Gastrocnemius medialis (tissue), 4 donors: ENCODE measurements at regions not wholly inside any gene's neighbourhood (a gene's known extent, or its start where the extent isn't known, plus 50 kb on each side); places are given as distances from the start of the nearest gene placed in this dataset.

Source experiments
- ATAC-seq, 2 donors: fragments of 150-250 bp; one replicate each; pipeline ENCODE4 v1.9.1; 2016
- DNase-seq, 2 donors: peaks; one replicate each; pipeline ENCODE4 v3.0.0-alpha.2; 2019
- H3K27ac ChIP-seq, 4 donors: fragments of 200-600 bp; sonication (generic); 1 replicate in 1 of 4; 2 replicates in 3 of 4; pipeline ENCODE4 v1.5.1; 2016 to 2018; ENCODE audit warnings: mild to moderate bottlenecking in 2 of 4, moderate library complexity in 1 of 4
- H3K27me3 ChIP-seq, 3 donors: fragments of 200-600 bp; sonication (generic) in 2 of 3; 1 replicate in 1 of 3; 2 replicates in 2 of 3; pipeline versions ENCODE4 v1.5.1 to v1.6.0; 2016 to 2019; ENCODE audit warnings: mild to moderate bottlenecking in 1 of 3, moderate library complexity in 1 of 3
- H3K36me3 ChIP-seq, 2 donors: fragments of 200-600 bp; sonication (generic) in 1 of 2; one replicate each; pipeline ENCODE4 v1.5.1; 2017 to 2018
- H3K4me1 ChIP-seq, 2 donors: fragments of 200-600 bp; sonication (generic) in 1 of 2; one replicate each; pipeline ENCODE4 v1.5.1; 2016 to 2017; ENCODE audit warnings: mild to moderate bottlenecking in 2 of 2
- H3K4me3 ChIP-seq, 4 donors: fragments of 200-600 bp; sonication (generic) in 3 of 4; 1 replicate in 1 of 4; 2 replicates in 3 of 4; pipeline ENCODE4 v1.5.1; 2016 to 2019; ENCODE audit warnings: mild to moderate bottlenecking in 2 of 4
- H3K9me3 ChIP-seq, 3 donors: fragments of 200-600 bp; sonication (generic) in 2 of 3; 1 replicate in 1 of 3; 2 replicates in 2 of 3; pipeline ENCODE4 v1.5.1; 2016 to 2019
- CTCF ChIP-seq, 5 experiments: fragments of 450-650 bp in 3 of 5; fragments of 200-600 bp in 2 of 5; sonication (generic) in 2 of 5; IDR thresholded peaks in 4 of 5; conservative IDR thresholded peaks in 1 of 5; 1 replicate in 4 of 5; 2 replicates in 1 of 5; pipeline ENCODE4 v1.5.1; 2016 to 2019; ENCODE audit warnings: antibody characterized with exemption in 5 of 5, mild to moderate bottlenecking in 3 of 5, moderate library complexity in 3 of 5
- POLR2A ChIP-seq, 2 donors: fragments of 450-650 bp; IDR thresholded peaks; one replicate each; pipeline ENCODE4 v1.6.1; 2017; ENCODE audit warnings: antibody characterized with exemption in 2 of 2, mild to moderate bottlenecking in 2 of 2, moderate library complexity in 2 of 2
- in situ Hi-C, 4 donors: fragments of 200-750 bp; cut with MboI; loops; one replicate each; pipeline versions ENCODE4 v1.15.0 to v1.8.0; 2017; ENCODE audit warnings: low sequenced_read_pairs in 4 of 4
- intact Hi-C: fragments of 100-400 bp; cut with DNase I; formaldehyde crosslinking; loops from one replicate; pipeline ENCODE4 v1.15.1; 2023; ENCODE audit warnings: low total_unique reads

- TF ChIP-seq CTCF (IDR thresholded peaks at IDR 0.05 in 4 of 5, conservative IDR thresholded peaks at IDR 0.05 in 1 of 5): no peak
- TF ChIP-seq POLR2A (IDR thresholded peaks at IDR 0.05): no peak
- Histone ChIP-seq H3K27ac (no peak overlapping the region), H3K4me3 (no peak overlapping the region), H3K36me3 (no peaks in the 10 kb centered on the region), H3K27me3 (no peaks in the 10 kb centered on the region), H3K4me1 (no peaks in the 10 kb centered on the region), H3K9me3 (no peaks in the 10 kb centered on the region)
- in situ Hi-C loops: no loop called here
- DNase-seq: no peak
- intact Hi-C loops: no loop called here
- ATAC-seq: no peak
Measured at GRCh38 chr5:61257421-61257820, 74.6 kb upstream of the ZSWIM6 start.

DNA sequence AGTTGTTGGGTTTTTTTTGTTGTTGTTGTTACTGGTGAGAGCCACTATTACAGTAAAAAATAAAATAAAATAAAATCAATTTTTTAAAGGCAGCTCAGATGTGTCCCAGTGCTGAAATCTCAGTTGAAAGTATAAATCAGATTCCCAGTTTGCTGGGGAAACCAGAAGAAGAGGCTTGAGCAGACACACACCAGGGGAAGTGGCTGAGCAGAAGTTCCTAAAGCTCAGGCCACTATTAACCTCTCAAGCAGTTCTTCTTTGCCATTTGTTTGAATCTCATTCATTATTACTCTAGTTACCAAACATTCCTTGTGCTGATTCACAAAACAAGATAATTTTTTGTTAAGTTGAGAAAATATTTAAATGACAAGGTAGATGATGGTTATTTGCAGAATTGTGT is 70.9 kb upstream of the ZSWIM6 start:
- Histone ChIP-seq H3K27ac (no peak overlapping the region), H3K4me3 (no peak overlapping the region), H3K36me3 (no peaks in the 10 kb centered on the region), H3K9me3 (no peaks in the 10 kb centered on the region), H3K27me3 (no peaks in the 10 kb centered on the region), H3K4me1 (no peaks in the 10 kb centered on the region)
- intact Hi-C loops: no loop called here
- TF ChIP-seq CTCF (IDR thresholded peaks at IDR 0.05 in 4 of 5, conservative IDR thresholded peaks at IDR 0.05 in 1 of 5): no peak
- TF ChIP-seq POLR2A (IDR thresholded peaks at IDR 0.05): no peak
- in situ Hi-C loops: no loop called here
- DNase-seq (no peak), ATAC-seq (no peak)

- Histone ChIP-seq H3K27me3 (no peaks in the 10 kb centered on the region), H3K4me3 (no peak overlapping the region), H3K27ac (no peak overlapping the region), H3K36me3 (no peaks in the 10 kb centered on the region), H3K4me1 (no peaks in the 10 kb centered on the region), H3K9me3 (no peaks in the 10 kb centered on the region)
- intact Hi-C loops (no loop called here), in situ Hi-C loops (no loop called here)
- DNase-seq (no peak), ATAC-seq (no peak)
- TF ChIP-seq CTCF (IDR thresholded peaks at IDR 0.05 in 4 of 5, conservative IDR thresholded peaks at IDR 0.05 in 1 of 5) (no peak), POLR2A (IDR thresholded peaks at IDR 0.05) (no peak)
Measured at GRCh38 chr5:61262080-61262479, 70.0 kb upstream of the ZSWIM6 start.

DNA sequence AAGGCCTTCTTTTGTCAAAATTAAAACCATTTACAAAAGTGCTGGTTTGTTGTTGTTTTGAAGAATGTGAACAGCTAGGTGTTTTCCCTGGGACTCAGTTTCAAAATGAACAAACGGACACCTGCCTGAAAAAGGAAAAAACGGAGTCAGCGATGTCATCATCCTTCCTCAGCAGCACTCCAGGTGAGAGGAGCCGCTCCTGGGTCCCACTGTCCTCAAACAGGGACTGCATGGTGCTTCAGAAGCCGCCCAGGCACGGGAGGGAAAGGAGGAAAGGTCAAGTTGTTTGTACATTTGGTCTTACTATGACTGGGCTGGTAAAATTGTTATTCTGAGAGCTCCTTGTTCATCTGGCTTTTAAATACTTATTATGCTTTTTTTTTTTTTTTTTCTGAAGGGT is 69.0 kb upstream of the ZSWIM6 start:
- Histone ChIP-seq H3K4me3 (no peak overlapping the region), H3K36me3 (no peaks in the 10 kb centered on the region), H3K27ac (no peak overlapping the region), H3K27me3 (no peaks in the 10 kb centered on the region), H3K4me1 (no peaks in the 10 kb centered on the region), H3K9me3 (no peaks in the 10 kb centered on the region)
- DNase-seq (no peak), ATAC-seq (no peak)
- TF ChIP-seq CTCF (IDR thresholded peaks at IDR 0.05 in 4 of 5, conservative IDR thresholded peaks at IDR 0.05 in 1 of 5): no peak
- no peak for TF ChIP-seq POLR2A (IDR thresholded peaks at IDR 0.05)
- in situ Hi-C loops (no loop called here), intact Hi-C loops (no loop called here)

DNA sequence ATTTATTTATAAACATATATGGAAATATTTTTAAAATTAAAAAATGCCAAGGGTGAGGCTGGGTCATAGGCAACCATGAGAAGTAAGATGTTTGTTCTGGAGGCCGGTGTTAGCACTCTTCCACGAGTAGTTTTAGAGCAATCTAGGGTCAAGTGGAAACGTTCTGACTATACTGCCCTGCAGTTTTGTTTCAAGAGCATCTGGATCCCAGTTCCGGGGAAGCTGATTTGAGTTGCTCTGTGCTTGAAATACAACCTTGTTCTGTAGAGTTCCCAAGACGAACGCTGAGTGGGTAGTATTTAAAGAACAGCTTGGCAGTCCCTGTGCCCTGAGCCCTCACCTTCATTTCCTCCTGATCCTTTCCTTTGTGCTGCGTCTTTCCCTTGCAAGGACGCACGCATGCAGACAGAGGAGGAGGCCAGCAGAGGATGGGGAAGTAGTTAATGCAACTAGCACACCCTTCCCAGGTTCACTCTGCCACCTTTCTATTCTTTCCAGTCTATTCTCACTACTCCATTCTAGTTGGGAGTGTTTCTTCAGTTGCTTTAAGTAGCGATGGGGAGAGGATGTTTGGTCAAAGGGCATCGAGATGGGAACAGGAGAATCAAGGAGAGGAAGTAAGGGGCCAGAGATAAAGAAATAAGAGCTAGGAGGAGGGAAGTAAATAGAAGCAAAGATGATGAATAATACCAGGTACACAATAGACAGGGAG is 68.3 kb upstream of the ZSWIM6 start:
- intact Hi-C loops: no loop called here
- H3K9me3 ChIP-seq: no peaks in the 10 kb centered on the region
- H3K27me3 ChIP-seq: no peaks in the 10 kb centered on the region
- no peaks in the 10 kb centered on the region for H3K4me1 ChIP-seq
- DNase-seq: no peak
- H3K36me3 ChIP-seq: no peaks in the 10 kb centered on the region
- no peak overlapping the region for H3K4me3 ChIP-seq
- H3K27ac ChIP-seq: no peak overlapping the region
- in situ Hi-C loops: no loop called here
- TF ChIP-seq POLR2A (IDR thresholded peaks at IDR 0.05) (no peak), CTCF (IDR thresholded peaks at IDR 0.05 in 4 of 5, conservative IDR thresholded peaks at IDR 0.05 in 1 of 5) (no peak)
- ATAC-seq: no peak
